ENCODE measurements at regions not wholly inside any gene's neighbourhood (a gene's known extent, or its start where the extent isn't known, plus 50 kb on each side); places are given as distances from the start of the nearest gene placed in this dataset.

- DNase-seq (ENCODE audit: low read depth), result no peak
- in situ Hi-C loops (cut with HindIII; ENCODE audit: low sequenced_read_pairs), result no loop called here
- H3K4me3 ChIP-seq (ENCODE audit: low read depth, low read length), result no peak overlapping the region
- TF ChIP-seq, protein P1, sequence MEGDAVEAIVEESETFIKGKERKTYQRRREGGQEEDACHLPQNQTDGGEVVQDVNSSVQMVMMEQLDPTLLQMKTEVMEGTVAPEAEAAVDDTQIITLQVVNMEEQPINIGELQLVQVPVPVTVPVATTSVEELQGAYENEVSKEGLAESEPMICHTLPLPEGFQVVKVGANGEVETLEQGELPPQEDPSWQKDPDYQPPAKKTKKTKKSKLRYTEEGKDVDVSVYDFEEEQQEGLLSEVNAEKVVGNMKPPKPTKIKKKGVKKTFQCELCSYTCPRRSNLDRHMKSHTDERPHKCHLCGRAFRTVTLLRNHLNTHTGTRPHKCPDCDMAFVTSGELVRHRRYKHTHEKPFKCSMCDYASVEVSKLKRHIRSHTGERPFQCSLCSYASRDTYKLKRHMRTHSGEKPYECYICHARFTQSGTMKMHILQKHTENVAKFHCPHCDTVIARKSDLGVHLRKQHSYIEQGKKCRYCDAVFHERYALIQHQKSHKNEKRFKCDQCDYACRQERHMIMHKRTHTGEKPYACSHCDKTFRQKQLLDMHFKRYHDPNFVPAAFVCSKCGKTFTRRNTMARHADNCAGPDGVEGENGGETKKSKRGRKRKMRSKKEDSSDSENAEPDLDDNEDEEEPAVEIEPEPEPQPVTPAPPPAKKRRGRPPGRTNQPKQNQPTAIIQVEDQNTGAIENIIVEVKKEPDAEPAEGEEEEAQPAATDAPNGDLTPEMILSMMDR (IDR thresholded peaks at IDR 0.05; ENCODE audit: low read depth, low read length, missing control alignments), result no peak
These were observed 163.5 kb upstream of the NEBL start for GRCh38 chr10:21060626-21061025.

- in situ Hi-C loops (cut with HindIII; ENCODE audit: low sequenced_read_pairs), result no loop called here
- TF ChIP-seq, protein P1 (IDR thresholded peaks at IDR 0.05; ENCODE audit: low read depth, low read length, missing control alignments), result no peak
- no peak overlapping the region for H3K4me3 ChIP-seq (ENCODE audit: low read depth, low read length)
- DNase-seq (ENCODE audit: low read depth), result no peak
These were observed 160.9 kb upstream of the NEBL start for GRCh38 chr10:21057989-21058388.

- no peak for DNase-seq (ENCODE audit: low read depth)
- in situ Hi-C loops (cut with HindIII; ENCODE audit: low sequenced_read_pairs), result no loop called here
- TF ChIP-seq, protein P1 (IDR thresholded peaks at IDR 0.05; ENCODE audit: low read depth, low read length, missing control alignments), result no peak
- H3K4me3 ChIP-seq (ENCODE audit: low read depth, low read length), result no peak overlapping the region
These were observed 160.3 kb upstream of the NEBL start for GRCh38 chr10:21057436-21057835.

DNA sequence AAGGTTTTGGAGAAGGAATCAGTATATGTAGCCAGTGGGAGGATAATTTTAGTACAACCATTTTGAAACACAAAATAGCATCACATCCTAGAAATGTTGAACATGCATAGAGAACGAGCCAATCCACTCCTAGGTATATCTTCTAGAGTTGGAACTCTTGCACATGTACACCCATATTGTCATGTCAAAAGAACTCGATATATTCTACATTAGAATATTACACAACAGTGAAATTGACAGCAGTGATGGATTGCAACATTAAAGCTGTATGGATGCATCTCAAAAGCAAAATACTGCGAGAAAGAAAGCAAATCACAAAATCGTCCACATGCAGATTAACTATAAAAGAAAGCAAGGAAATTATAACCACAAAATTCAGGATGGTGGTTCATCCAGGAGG lies 159.3 kb upstream of the NEBL start:
- in situ Hi-C loops (cut with HindIII; ENCODE audit: low sequenced_read_pairs), result no loop called here
- H3K4me3 ChIP-seq (ENCODE audit: low read depth, low read length), result no peak overlapping the region
- DNase-seq (ENCODE audit: low read depth), result no peak
- TF ChIP-seq, protein P1 (IDR thresholded peaks at IDR 0.05; ENCODE audit: low read depth, low read length, missing control alignments), result no peak

DNA sequence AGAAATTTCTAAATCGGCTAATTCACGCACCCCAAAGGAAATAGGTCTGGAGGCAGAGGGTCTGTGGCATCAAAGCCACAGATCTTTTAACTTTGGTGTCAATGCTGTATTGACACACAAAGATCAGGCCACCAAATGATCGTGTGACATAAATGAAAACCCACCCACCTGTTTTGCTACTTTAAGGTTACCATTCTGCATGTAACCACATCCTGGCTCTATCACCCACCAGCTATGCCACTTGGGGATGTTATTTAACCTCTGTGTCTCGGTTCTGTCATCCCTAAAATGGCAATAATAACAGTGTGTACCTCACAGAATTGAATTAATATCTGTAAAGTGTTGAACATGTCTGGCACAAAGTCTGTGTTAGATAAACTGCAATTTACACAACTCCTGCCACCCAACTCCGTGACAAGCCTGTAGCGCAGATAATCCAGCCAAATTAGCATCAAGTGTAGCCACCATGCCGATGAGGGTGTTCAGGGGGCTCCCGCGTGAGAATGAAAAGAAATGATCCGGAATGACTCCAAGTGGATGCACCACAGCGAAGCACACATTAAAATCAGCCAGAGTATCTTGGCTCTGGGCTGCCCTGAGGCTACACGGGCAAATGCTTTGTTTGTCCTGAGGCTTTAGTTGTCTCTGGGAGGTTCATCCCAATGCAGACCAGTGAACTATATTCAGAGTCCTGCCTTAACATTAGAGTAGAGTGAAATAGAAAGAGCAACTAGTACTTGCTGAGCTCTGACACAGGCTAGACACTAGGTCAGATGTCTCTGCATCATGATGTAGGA lies 158.4 kb upstream of the NEBL start:
- TF ChIP-seq, protein P1 (IDR thresholded peaks at IDR 0.05; ENCODE audit: low read depth, low read length, missing control alignments), result no peak
- no peak overlapping the region for H3K4me3 ChIP-seq (ENCODE audit: low read depth, low read length)
- no peak for DNase-seq (ENCODE audit: low read depth)
- in situ Hi-C loops (cut with HindIII; ENCODE audit: low sequenced_read_pairs), result no loop called here

DNA sequence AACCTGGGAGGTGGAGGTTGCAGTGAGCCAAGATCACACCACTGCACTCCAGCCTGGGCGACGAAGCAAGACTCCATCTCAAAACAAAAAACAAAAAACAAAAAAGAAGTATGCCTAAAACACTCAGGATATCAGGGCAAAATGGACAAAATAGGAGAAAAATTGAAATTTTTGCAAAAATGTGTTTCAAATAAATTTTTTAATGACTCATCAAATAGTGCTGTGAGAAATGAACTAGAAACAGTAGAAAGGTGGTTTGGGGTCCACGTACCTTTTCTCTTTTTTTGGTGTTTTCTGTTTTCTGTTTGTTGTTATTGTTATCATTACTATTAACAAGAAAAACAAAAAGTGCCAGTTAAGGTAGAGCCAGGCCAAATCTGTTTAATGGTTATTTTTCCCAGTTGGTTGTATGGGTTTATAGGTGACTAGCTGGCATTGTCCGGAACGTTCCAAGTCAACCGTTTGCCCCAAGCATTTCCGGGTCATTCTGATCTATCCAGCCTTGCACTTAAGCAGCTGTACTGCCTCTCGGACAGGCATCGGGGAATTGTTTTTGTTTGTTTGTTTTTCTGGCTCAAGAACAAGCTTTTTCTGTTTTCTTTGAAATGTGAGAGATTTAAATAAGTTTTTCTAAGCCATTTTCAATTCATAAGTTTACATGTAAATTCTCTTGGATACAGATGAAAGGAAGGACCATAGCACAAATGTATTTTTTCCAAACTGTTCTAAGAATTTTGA lies 157.0 kb upstream of the NEBL start:
- DNase-seq (ENCODE audit: low read depth), result no peak
- H3K4me3 ChIP-seq (ENCODE audit: low read depth, low read length), result no peak overlapping the region
- in situ Hi-C loops (cut with HindIII; ENCODE audit: low sequenced_read_pairs), result no loop called here
- TF ChIP-seq, protein P1 (IDR thresholded peaks at IDR 0.05; ENCODE audit: low read depth, low read length, missing control alignments), result no peak
